ENCODE measurements at regions not wholly inside any gene's neighbourhood (a gene's known extent, or its start where the extent isn't known, plus 50 kb on each side); places are given as distances from the start of the nearest gene placed in this dataset.
A peak's percentile ranks its signal among the peaks of the same experiment; 100 is the strongest.

DNA sequence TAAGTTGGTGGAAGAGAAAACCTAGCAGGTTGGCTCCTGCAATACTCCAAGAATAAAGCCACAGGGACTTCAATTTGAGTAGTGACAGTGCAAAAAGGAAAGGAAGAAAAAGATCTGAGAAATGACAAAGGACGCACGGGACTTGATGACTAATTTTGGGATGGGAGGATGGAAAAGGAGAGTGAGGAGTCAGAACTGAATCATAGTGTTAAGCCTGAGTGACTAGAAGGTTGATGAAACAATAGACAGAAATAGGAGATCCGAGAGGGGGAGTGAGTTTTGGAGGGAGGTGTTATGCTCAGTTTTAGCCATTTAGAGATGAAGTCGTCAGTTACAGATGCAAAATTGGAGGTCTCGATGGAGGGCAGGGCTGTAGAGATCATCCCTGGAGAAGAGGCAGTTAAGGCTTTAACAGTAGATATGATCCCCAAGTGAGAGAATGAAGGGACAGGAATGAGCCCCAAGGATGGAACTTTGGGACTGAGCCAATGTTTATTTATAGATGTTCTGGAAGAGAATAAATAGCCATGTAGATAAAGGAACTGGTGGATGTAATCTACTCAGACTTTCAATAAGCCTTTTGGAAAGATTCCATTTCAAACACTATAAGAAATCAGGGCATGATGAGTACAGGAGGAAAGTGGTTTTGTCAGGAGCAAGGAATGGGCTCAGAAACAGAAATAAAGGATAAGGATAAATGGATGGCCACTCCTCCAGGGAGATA, 108.9 kb upstream of the NCAM1 start:
- DNase-seq (ENCODE audit: low read depth): peak; percentile 16
- no peak overlapping the region for H3K4me3 ChIP-seq (replicated peaks; ENCODE audit: low read depth, low read length)
- TF ChIP-seq, protein P1, sequence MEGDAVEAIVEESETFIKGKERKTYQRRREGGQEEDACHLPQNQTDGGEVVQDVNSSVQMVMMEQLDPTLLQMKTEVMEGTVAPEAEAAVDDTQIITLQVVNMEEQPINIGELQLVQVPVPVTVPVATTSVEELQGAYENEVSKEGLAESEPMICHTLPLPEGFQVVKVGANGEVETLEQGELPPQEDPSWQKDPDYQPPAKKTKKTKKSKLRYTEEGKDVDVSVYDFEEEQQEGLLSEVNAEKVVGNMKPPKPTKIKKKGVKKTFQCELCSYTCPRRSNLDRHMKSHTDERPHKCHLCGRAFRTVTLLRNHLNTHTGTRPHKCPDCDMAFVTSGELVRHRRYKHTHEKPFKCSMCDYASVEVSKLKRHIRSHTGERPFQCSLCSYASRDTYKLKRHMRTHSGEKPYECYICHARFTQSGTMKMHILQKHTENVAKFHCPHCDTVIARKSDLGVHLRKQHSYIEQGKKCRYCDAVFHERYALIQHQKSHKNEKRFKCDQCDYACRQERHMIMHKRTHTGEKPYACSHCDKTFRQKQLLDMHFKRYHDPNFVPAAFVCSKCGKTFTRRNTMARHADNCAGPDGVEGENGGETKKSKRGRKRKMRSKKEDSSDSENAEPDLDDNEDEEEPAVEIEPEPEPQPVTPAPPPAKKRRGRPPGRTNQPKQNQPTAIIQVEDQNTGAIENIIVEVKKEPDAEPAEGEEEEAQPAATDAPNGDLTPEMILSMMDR (IDR thresholded peaks at IDR 0.05; ENCODE audit: low read length, missing control alignments): no peak

DNA sequence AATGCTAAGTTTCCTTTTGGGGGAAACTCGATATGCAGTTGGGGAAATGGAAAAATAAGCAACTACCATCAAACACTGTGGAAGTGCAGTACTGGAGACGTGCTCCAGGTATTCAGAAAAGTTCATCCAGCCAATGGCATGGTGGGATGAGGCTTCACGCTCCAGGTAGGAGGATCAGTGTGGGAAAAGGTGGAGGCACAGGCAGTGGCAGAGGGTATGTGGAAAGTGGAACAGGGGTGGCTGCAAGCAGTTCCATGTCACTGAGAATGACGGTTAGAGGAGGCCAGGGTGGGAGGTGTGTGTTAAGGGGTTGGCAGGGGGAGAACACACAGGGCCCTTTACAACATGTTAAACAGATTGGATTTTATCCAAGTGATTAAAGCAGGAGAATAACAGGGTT, 105.1 kb upstream of the NCAM1 start:
- no peak for DNase-seq (ENCODE audit: low read depth)
- no peak overlapping the region for H3K4me3 ChIP-seq (replicated peaks; ENCODE audit: low read depth, low read length)

DNA sequence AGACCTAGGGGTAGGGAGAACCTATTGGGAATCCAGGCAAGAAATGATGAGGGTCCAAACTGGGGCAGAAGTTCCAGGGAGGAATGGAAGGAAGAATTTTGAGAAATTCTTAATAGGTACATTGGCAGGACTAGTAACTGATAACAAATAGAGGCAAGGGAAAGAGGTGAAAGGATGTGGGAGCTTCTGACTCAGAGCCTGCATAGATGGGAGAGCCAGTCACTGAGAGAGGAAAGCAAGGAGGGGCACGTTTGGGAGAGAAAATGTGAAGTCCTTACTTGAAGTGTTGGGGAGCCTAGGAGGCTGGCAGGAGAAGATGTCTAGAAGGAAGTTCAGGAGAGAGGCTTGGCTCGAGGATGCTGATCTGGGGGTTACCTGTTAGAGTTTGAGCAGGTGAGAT, 104.6 kb upstream of the NCAM1 start:
- H3K4me3 ChIP-seq (replicated peaks; ENCODE audit: low read depth, low read length): no peak overlapping the region
- no peak for DNase-seq (ENCODE audit: low read depth)
- TF ChIP-seq, protein P1 (IDR thresholded peaks at IDR 0.05; ENCODE audit: low read length, missing control alignments): no peak

More for the DNA sequence above, 105.1 kb upstream of the NCAM1 start:
- TF ChIP-seq, protein P1 (IDR thresholded peaks at IDR 0.05; ENCODE audit: low read length, missing control alignments): no peak

DNA sequence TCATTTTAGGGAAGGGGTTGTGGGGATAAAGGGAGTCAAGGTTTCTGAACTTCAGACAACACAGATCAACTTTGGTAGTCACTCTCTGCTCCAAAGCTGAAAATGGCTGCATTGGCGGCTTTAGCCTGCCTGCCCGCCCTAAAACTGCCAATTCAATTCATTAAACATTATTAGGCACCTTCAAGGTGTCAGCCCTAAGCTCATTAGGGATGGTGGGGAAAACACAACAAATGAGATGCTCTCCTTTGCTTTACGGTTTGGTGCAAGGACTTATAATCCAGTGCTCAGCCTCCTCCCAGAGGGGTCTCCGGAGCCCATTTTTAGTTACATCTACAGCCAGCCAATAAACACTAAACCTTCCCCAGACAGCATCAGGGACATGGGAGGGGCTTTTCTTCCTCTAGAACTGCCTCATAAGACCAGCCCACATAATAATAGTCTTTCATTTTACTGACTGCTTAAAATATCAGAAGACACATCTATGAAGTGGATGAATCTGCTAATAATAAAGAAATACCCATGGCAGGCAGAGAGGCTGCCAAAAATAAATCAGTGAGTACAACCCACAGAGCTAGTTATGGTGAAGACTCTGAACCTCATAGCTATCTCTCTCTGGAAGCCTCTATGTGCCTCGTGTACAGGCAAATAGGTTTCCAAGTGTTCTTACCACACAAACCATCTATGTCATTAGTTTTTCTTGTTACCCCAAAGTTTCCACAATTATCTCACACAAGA, 102.8 kb upstream of the NCAM1 start:
- no peak for DNase-seq (ENCODE audit: low read depth)
- no peak overlapping the region for H3K4me3 ChIP-seq (replicated peaks; ENCODE audit: low read depth, low read length)
- TF ChIP-seq, protein P1 (IDR thresholded peaks at IDR 0.05; ENCODE audit: low read length, missing control alignments): no peak

DNA sequence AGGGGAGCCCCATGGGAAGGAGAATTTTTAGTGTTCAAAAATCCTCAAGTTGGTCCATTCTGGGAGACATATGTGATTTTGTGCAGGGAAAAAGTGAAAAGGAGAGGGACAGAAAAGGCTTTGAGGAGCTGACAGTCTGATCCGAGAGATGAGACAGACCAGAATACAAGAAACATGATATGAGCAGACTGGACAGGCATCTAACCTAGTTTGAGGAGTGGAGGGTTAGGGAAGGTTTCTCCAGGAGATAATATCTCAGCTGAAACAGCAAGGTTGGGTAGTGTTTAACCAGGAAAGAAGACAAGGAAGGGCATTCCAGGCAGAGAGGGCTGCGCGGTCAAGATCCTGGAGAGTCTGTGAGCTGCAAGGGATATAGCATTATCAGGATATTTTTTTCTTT, 101.4 kb upstream of the NCAM1 start:
- TF ChIP-seq, protein P1 (IDR thresholded peaks at IDR 0.05; ENCODE audit: low read length, missing control alignments): no peak
- H3K4me3 ChIP-seq (replicated peaks; ENCODE audit: low read depth, low read length): no peak overlapping the region
- DNase-seq (ENCODE audit: low read depth): no peak

DNA sequence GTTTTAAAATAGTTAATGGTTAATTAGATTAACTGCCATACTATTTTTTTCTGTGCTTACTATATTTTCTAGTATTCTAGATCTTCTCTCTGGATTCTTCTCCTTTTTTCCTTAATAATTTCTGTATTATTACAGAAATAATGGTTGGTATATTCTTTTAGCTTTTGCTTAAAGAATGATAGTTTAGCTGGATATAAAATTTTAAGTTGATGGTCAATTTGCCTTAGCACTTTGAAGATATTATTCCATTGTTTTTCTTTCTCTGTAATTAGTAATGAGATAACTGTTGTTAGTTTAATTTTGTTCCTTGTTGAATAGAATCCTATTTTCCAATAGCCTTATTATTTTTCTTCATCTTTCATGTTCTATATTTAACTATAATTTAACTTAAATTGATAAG, 99.9 kb upstream of the NCAM1 start:
- no peak overlapping the region for H3K4me3 ChIP-seq (replicated peaks; ENCODE audit: low read depth, low read length)
- no peak for DNase-seq (ENCODE audit: low read depth)
- TF ChIP-seq, protein P1 (IDR thresholded peaks at IDR 0.05; ENCODE audit: low read length, missing control alignments): no peak
